ENCODE measurements at regions not wholly inside any gene's neighbourhood (a gene's known extent, or its start where the extent isn't known, plus 50 kb on each side); places are given as distances from the start of the nearest gene placed in this dataset.

- Histone ChIP-seq H3K9ac (ENCODE audit: insufficient read depth in 1 of 2, low read length in 2 of 2) (no peak overlapping the region), H3K27ac (ENCODE audit: low read depth in 1 of 2, low read length in 1 of 2) (no peak overlapping the region), H3K4me3 (no peak overlapping the region), H3K9me3 (ENCODE audit: control insufficient read depth in 4 of 4, insufficient read depth in 3 of 4, low read length in 3 of 4) (no peaks in the 10 kb centered on the region), H3K36me3 (ENCODE audit: control insufficient read depth in 4 of 4, insufficient read depth in 4 of 4, low read length in 4 of 4) (no peaks in the 10 kb centered on the region), H3K27me3 (ENCODE audit: control insufficient read depth in 3 of 3, insufficient read depth in 3 of 3, low read length in 2 of 3) (no peaks in the 10 kb centered on the region), H3K4me1 (ENCODE audit: control insufficient read depth in 5 of 5, insufficient read depth in 5 of 5, low read length in 5 of 5) (peaks cover 0 to 4% (median 0%) of the 10 kb centered on the region in 5 donors)
- TF ChIP-seq CTCF (IDR thresholded peaks at IDR 0.05; ENCODE audit: control extremely low read depth, extremely low read depth): no peak
- WGBS, 2 donors: 80 to 89% methylated on average over 2 of the region's 2 CpGs
- ATAC-seq (ENCODE audit: insufficient read depth, low FRiP score): no peak
- DNase-seq: no peak
Observed at GRCh38 chr2:220583725-220584124, 956.3 kb downstream of the SLC4A3 start.

- H3K9ac ChIP-seq (ENCODE audit: insufficient read depth in 1 of 2, low read length in 2 of 2): no peak overlapping the region
- H3K4me3 ChIP-seq: no peak overlapping the region
- DNase-seq (no peak), ATAC-seq (ENCODE audit: insufficient read depth, low FRiP score) (no peak)
- no peak overlapping the region for H3K27ac ChIP-seq (ENCODE audit: low read depth in 1 of 2, low read length in 1 of 2)
- no peaks in the 10 kb centered on the region for H3K27me3 ChIP-seq (ENCODE audit: control insufficient read depth in 3 of 3, insufficient read depth in 3 of 3, low read length in 2 of 3)
- H3K9me3 ChIP-seq (ENCODE audit: control insufficient read depth in 4 of 4, insufficient read depth in 3 of 4, low read length in 3 of 4): no peaks in the 10 kb centered on the region
- TF ChIP-seq CTCF (IDR thresholded peaks at IDR 0.05; ENCODE audit: control extremely low read depth, extremely low read depth): no peak
- H3K4me1 ChIP-seq (ENCODE audit: control insufficient read depth in 5 of 5, insufficient read depth in 5 of 5, low read length in 5 of 5): peaks cover 0 to 4% (median 0%) of the 10 kb centered on the region in 5 donors
- no peaks in the 10 kb centered on the region for H3K36me3 ChIP-seq (ENCODE audit: control insufficient read depth in 4 of 4, insufficient read depth in 4 of 4, low read length in 4 of 4)
- 66 to 75% methylated on average over 2 of the region's 2 CpGs for WGBS, 2 donors
Observed at GRCh38 chr2:220585241-220585640, 957.8 kb downstream of the SLC4A3 start.

- no peak for ATAC-seq (ENCODE audit: insufficient read depth, low FRiP score)
- no peaks in the 10 kb centered on the region for H3K9me3 ChIP-seq (ENCODE audit: control insufficient read depth in 4 of 4, insufficient read depth in 3 of 4, low read length in 3 of 4)
Observed at GRCh38 chr2:220586980-220587530, 959.6 kb downstream of the SLC4A3 start.

More at GRCh38 chr2:220586980-220587530, 959.6 kb downstream of the SLC4A3 start:
- no peaks in the 10 kb centered on the region for H3K36me3 ChIP-seq (ENCODE audit: control insufficient read depth in 4 of 4, insufficient read depth in 4 of 4, low read length in 4 of 4)
- WGBS, 2 donors: 84% methylated on average over 5 of the region's 5 CpGs
- peak in 2 of 3 donors; percentile 44 to 75 for DNase-seq
- H3K27me3 ChIP-seq (ENCODE audit: control insufficient read depth in 3 of 3, insufficient read depth in 3 of 3, low read length in 2 of 3): no peaks in the 10 kb centered on the region
- H3K9ac ChIP-seq (ENCODE audit: insufficient read depth in 1 of 2, low read length in 2 of 2): no peak overlapping the region
- H3K4me3 ChIP-seq: no peak overlapping the region
- TF ChIP-seq CTCF (IDR thresholded peaks at IDR 0.05; ENCODE audit: control extremely low read depth, extremely low read depth): no peak
- no peak overlapping the region for H3K27ac ChIP-seq (ENCODE audit: low read depth in 1 of 2, low read length in 1 of 2)
- H3K4me1 ChIP-seq (ENCODE audit: control insufficient read depth in 5 of 5, insufficient read depth in 5 of 5, low read length in 5 of 5): peaks cover 0 to 4% (median 0%) of the 10 kb centered on the region in 5 donors

All from lung (tissue), 11 donors.